ENCODE measurements at regions not wholly inside any gene's neighbourhood (a gene's known extent, or its start where the extent isn't known, plus 50 kb on each side); places are given as distances from the start of the nearest gene placed in this dataset.
"Not testable (repeated sequence)": the region's sequence is repeated elsewhere in the genome, so short reads cannot be mapped to it uniquely, and the experiment has no call there.

- no peak overlapping the region for H3K4me3 Mint-ChIP-seq
- no peak overlapping the region for H3K27ac Mint-ChIP-seq
Observed at GRCh38 chr9:78101247-78101646, 69.6 kb upstream of the GNAQ start.

GRCh38 chr9:78097541-78097940 is 65.9 kb upstream of the GNAQ start:
- peaks cover 10% of the 10 kb centered on the region for H3K4me1 Mint-ChIP-seq
- no peaks in the 10 kb centered on the region for H3K36me3 Mint-ChIP-seq
- peak overlapping the region; percentile 26 for H3K4me3 Mint-ChIP-seq
- no peak overlapping the region for H3K27ac Mint-ChIP-seq
- H3K27me3 Mint-ChIP-seq, result no peaks in the 10 kb centered on the region
- no peaks in the 10 kb centered on the region for H3K9me3 Mint-ChIP-seq

More at GRCh38 chr9:78101247-78101646, 69.6 kb upstream of the GNAQ start:
- Mint-ChIP-seq H3K27me3 (no peaks in the 10 kb centered on the region), H3K4me1 (peaks cover 29% of the 10 kb centered on the region), H3K36me3 (no peaks in the 10 kb centered on the region), H3K9me3 (no peaks in the 10 kb centered on the region)

- H3K4me3 Mint-ChIP-seq, result no peak overlapping the region
- H3K27me3 Mint-ChIP-seq, result no peaks in the 10 kb centered on the region
Observed at GRCh38 chr9:78091731-78092130, 60.1 kb upstream of the GNAQ start.

GRCh38 chr9:78089111-78089510 is 57.5 kb upstream of the GNAQ start:
- peaks cover 6% of the 10 kb centered on the region for H3K9me3 Mint-ChIP-seq
- no peaks in the 10 kb centered on the region for H3K4me1 Mint-ChIP-seq
- no peak overlapping the region for H3K4me3 Mint-ChIP-seq
- no peaks in the 10 kb centered on the region for H3K36me3 Mint-ChIP-seq
- H3K27ac Mint-ChIP-seq, result no peak overlapping the region
- H3K27me3 Mint-ChIP-seq, result no peaks in the 10 kb centered on the region

More at GRCh38 chr9:78091731-78092130, 60.1 kb upstream of the GNAQ start:
- H3K36me3 Mint-ChIP-seq, result no peaks in the 10 kb centered on the region
- no peaks in the 10 kb centered on the region for H3K4me1 Mint-ChIP-seq
- no peak overlapping the region for H3K27ac Mint-ChIP-seq
- no peaks in the 10 kb centered on the region for H3K9me3 Mint-ChIP-seq

GRCh38 chr9:78088190-78088589 is 56.6 kb upstream of the GNAQ start:
- not testable (repeated sequence) for H3K27ac Mint-ChIP-seq, H3K4me1 Mint-ChIP-seq, H3K36me3 Mint-ChIP-seq, H3K9me3 Mint-ChIP-seq, H3K27me3 Mint-ChIP-seq, H3K4me3 Mint-ChIP-seq
